IMR-90 (cell line): ENCODE measurements at regions not wholly inside any gene's neighbourhood (a gene's known extent, or its start where the extent isn't known, plus 50 kb on each side); places are given as distances from the start of the nearest gene placed in this dataset.

ENCODE experiments used
- ATAC-seq: fragments of 200-7000 bp; cut with Tn5 transposase; 2 replicates; pipeline ENCODE4 v1.9.1; 2020; ENCODE audit warnings: low read depth, mild to moderate bottlenecking, moderate library complexity
- BruUV-seq: library from RNA; stranded (reverse); fragments of 400-500 nt; replicated peaks from 2 replicates; lab custom pipeline; 2021; lab: Mats Ljungman, UMichigan
- CTCF ChIA-PET: fragments of 300-600 bp; formaldehyde crosslinking; extraction: SDS; loops from one replicate; lab custom pipeline; 2021; ENCODE audit warnings: antibody characterized with exemption; lab: Yijun Ruan, JAX
- POLR2A ChIA-PET: fragments of 300-600 bp; sonication (Branson Sonifier 250); formaldehyde crosslinking; loops from one replicate; lab custom pipeline; 2022; ENCODE audit warnings: antibody characterized with exemption; ENCODE audit not compliant: unreplicated experiment; lab: Charles Lee
- DNase-seq: peaks from one replicate; pipeline ENCODE4 v3.0.0; 2013
- H2AFZ ChIP-seq: replicated peaks from 2 replicates; pipeline ENCODE3; 2013; ENCODE audit warnings: low read length, mild to moderate bottlenecking; ENCODE audit not compliant: poor library complexity
- H2AK5ac ChIP-seq: 2 replicates; pipeline ENCODE4 v1.6.1; 2013; ENCODE audit warnings: low read depth, low read length, inconsistent platforms
- H2AK9ac ChIP-seq: replicated peaks from 2 replicates; pipeline ENCODE3; 2013; ENCODE audit warnings: mild to moderate bottlenecking, low read depth, low read length, moderate library complexity; ENCODE audit not compliant: poor library complexity
- H2BK120ac ChIP-seq: 2 replicates; pipeline ENCODE4 v1.6.1; 2013; ENCODE audit warnings: low read depth, low read length, inconsistent platforms
- H2BK15ac ChIP-seq: 3 replicates; pipeline ENCODE4 v1.6.1; 2013; ENCODE audit warnings: low read depth, low read length, inconsistent platforms
- H2BK20ac ChIP-seq: 2 replicates; pipeline ENCODE4 v1.6.1; 2013; ENCODE audit warnings: low read depth, mild to moderate bottlenecking, inconsistent platforms, low read length, moderate library complexity
- H2BK5ac ChIP-seq: 2 replicates; pipeline ENCODE4 v1.6.1; 2013; ENCODE audit warnings: mild to moderate bottlenecking, low read depth, low read length, inconsistent platforms; ENCODE audit not compliant: poor library complexity, severe bottlenecking
- H3K14ac ChIP-seq: replicated peaks from 2 replicates; pipeline ENCODE4 v1.6.1; 2013; ENCODE audit warnings: low read depth, low read length, inconsistent platforms
- H3K18ac ChIP-seq: 2 replicates; pipeline ENCODE4 v1.6.1; 2013; ENCODE audit warnings: low read depth, low read length, control low read depth
- H3K23ac ChIP-seq: 2 replicates; pipeline ENCODE4 v1.6.1; 2013; ENCODE audit warnings: low read depth, low read length, inconsistent platforms
- H3K27ac ChIP-seq: 2 replicates; pipeline ENCODE4 v1.5.1; 2013; ENCODE audit warnings: mild to moderate bottlenecking, control low read depth, low read length; ENCODE audit not compliant: insufficient read depth
- H3K27me3 ChIP-seq: 2 replicates; pipeline ENCODE4 v1.6.1; 2013; ENCODE audit warnings: low read length; ENCODE audit not compliant: control insufficient read depth, insufficient read depth
- H3K36me3 ChIP-seq: 2 replicates; pipeline ENCODE4 v1.6.1; 2013; ENCODE audit warnings: low read length, mixed read lengths; ENCODE audit not compliant: control insufficient read depth, insufficient read depth
- H3K4ac ChIP-seq: 2 replicates; pipeline ENCODE4 v1.6.1; 2013; ENCODE audit warnings: low read depth, low read length, inconsistent platforms
- H3K4me1 ChIP-seq: 2 replicates; pipeline ENCODE4 v1.6.1; 2013; ENCODE audit warnings: low read length, mixed read lengths; ENCODE audit not compliant: control insufficient read depth, insufficient read depth
- H3K4me2 ChIP-seq: 2 replicates; pipeline ENCODE4 v1.6.1; 2013; ENCODE audit warnings: low read depth, mild to moderate bottlenecking, control low read depth, low read length, moderate library complexity
- H3K4me3 ChIP-seq: 2 replicates; pipeline ENCODE4 v1.5.1; 2013; ENCODE audit warnings: low read depth, mild to moderate bottlenecking, control low read depth, low read length, moderate library complexity; ENCODE audit not compliant: insufficient read depth
- H3K56ac ChIP-seq: 2 replicates; pipeline ENCODE4 v1.6.1; 2013; ENCODE audit warnings: low read length, inconsistent platforms; ENCODE audit not compliant: insufficient read depth; ENCODE audit errors: extremely low read depth
- H3K79me1 ChIP-seq, 2 experiments: 2 replicates each; pipeline ENCODE4 v1.6.1; 2013; ENCODE audit warnings: low read length in 2 of 2, inconsistent platforms in 1 of 2, low read depth in 1 of 2
- H3K9ac ChIP-seq: 2 replicates; pipeline ENCODE4 v1.6.1; 2013; ENCODE audit warnings: low read depth, low read length, control low read depth
- H3K9me1 ChIP-seq: 2 replicates; pipeline ENCODE4 v1.6.1; 2013; ENCODE audit warnings: low read length, inconsistent platforms; ENCODE audit not compliant: insufficient read depth
- H3K9me3 ChIP-seq: 2 replicates; pipeline ENCODE4 v1.6.1; 2013; ENCODE audit warnings: low read length; ENCODE audit not compliant: control insufficient read depth, insufficient read depth
- H4K20me1 ChIP-seq: 2 replicates; pipeline ENCODE4 v1.6.1; 2013; ENCODE audit warnings: low read length, inconsistent platforms; ENCODE audit not compliant: insufficient read depth
- H4K5ac ChIP-seq: 2 replicates; pipeline ENCODE4 v1.6.1; 2013; ENCODE audit warnings: mild to moderate bottlenecking, low read depth, low read length, control low read depth
- H4K8ac ChIP-seq, 2 experiments: 2 replicates each; pipeline ENCODE4 v1.6.1; 2013; ENCODE audit warnings: low read depth in 2 of 2, low read length in 2 of 2, control low read depth in 1 of 2, inconsistent platforms in 1 of 2
- H4K91ac ChIP-seq: 2 replicates; pipeline ENCODE4 v1.6.1; 2013; ENCODE audit warnings: low read depth, low read length, inconsistent platforms; ENCODE audit not compliant: insufficient read depth
- CEBPB ChIP-seq: IDR thresholded peaks from 2 replicates; pipeline ENCODE4 v1.6.1; 2012; ENCODE audit warnings: low read depth, low read length, improper control_type of control experiment
- CHD1 ChIP-seq: IDR thresholded peaks from 2 replicates; pipeline ENCODE4 v1.6.1; 2012; ENCODE audit warnings: low read depth, low read length, improper control_type of control experiment
- MAFK ChIP-seq: IDR thresholded peaks from 2 replicates; pipeline ENCODE4 v1.6.1; 2012; ENCODE audit warnings: low read depth, low read length, improper control_type of control experiment
- POLR2A ChIP-seq: IDR thresholded peaks from 2 replicates; pipeline ENCODE4 v1.6.1; 2012; ENCODE audit warnings: mild to moderate bottlenecking, low read depth, low read length
- RAD21 ChIP-seq: IDR thresholded peaks from 2 replicates; pipeline ENCODE4 v1.6.1; 2012; ENCODE audit warnings: low read length, improper control_type of control experiment
- SMC3 ChIP-seq: fragments of 150-350 bp; IDR thresholded peaks from 2 replicates; pipeline ENCODE4 v1.6.1; 2016; ENCODE audit warnings: low read depth, mild to moderate bottlenecking, antibody characterized with exemption, low read length, moderate library complexity
- WGBS, 2 experiments: methylation state at CpG; one replicate each; pipeline versions ENCODE4 v1.1.5 to v1.1.7; 2013; ENCODE audit warnings: missing lambda C conversion rate in 2 of 2; ENCODE audit not compliant: insufficient read length in 1 of 2; ENCODE audit errors: extremely low coverage in 2 of 2; 5-methylcytosine and 5-hydroxymethylcytosine counted together
- dilution Hi-C: fragments of 300-500 bp; cut with HindIII; formaldehyde crosslinking; loops from one replicate; pipeline ENCODE4 v1.14.3; 2018; ENCODE audit warnings: low sequenced_read_pairs; ENCODE audit not compliant: unreplicated experiment
- in situ Hi-C: fragments of 300-500 bp; cut with MboI; formaldehyde crosslinking; loops from 3 replicates; pipeline ENCODE4 v1.14.3; 2019; ENCODE audit warnings: low sequenced_read_pairs, inconsistent platforms, mixed read lengths
- intact Hi-C: fragments of 100-400 bp; cut with micrococcal nuclease; formaldehyde crosslinking; loops from 2 replicates; pipeline ENCODE4 v1.10.0; 2022
- TF ChIP-seq, protein P1 (sequence below): fragments of 150-350 bp; IDR thresholded peaks from 2 replicates; pipeline ENCODE4 v1.6.1; 2017; ENCODE audit warnings: mild to moderate bottlenecking, antibody characterized with exemption, low read length, low read depth

DNA sequence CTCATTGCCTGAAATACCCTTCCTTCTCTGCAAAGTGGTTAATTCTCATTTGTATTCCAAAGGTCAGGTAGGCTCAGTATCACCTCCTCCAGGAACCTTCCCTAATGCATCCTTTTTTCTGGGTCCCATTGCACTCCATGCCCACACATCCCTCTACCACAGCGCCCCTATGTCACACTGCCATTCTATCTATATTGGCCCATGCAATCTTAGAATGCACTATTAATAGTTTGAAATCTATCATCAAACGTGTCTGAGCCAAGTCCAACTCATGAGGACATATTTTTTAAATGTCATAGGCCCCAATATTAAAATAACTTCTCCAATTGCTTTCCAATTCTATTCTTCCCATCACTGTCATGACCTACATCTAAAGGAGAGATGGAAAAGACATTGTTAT is 495.1 kb downstream of the SOX6 start:
- Histone ChIP-seq H2AFZ (no peak overlapping the region), H4K20me1 (no peaks in the 10 kb centered on the region), H3K14ac (no peak overlapping the region), H3K27me3 (peaks cover 7% of the 10 kb centered on the region), H2BK20ac (no peak overlapping the region), H2BK120ac (no peak overlapping the region), H4K5ac (no peak overlapping the region), H3K4me2 (no peak overlapping the region), H3K9me1 (no peaks in the 10 kb centered on the region; the same call in 1 of the 2 replicates), H2BK15ac (no peak overlapping the region), H3K9ac (no peak overlapping the region), H2AK5ac (no peak overlapping the region), H3K23ac (no peak overlapping the region), H3K27ac (no peak overlapping the region), H3K4ac (no peak overlapping the region), H2AK9ac (no peak overlapping the region), H4K8ac (no peak overlapping the region), H3K79me1 (no peaks in the 10 kb centered on the region), H4K91ac (no peak overlapping the region), H2BK5ac (no peak overlapping the region), H3K4me1 (no peaks in the 10 kb centered on the region), H3K18ac (no peak overlapping the region), H3K36me3 (no peaks in the 10 kb centered on the region), H3K56ac (no peak overlapping the region), H3K9me3 (no peaks in the 10 kb centered on the region), H3K4me3 (no peak overlapping the region)
- no TSS peak for BruUV-seq
- TF ChIP-seq CEBPB = no peak
- TF ChIP-seq, protein P1, sequence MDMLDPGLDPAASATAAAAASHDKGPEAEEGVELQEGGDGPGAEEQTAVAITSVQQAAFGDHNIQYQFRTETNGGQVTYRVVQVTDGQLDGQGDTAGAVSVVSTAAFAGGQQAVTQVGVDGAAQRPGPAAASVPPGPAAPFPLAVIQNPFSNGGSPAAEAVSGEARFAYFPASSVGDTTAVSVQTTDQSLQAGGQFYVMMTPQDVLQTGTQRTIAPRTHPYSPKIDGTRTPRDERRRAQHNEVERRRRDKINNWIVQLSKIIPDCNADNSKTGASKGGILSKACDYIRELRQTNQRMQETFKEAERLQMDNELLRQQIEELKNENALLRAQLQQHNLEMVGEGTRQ = no peak
- TF ChIP-seq POLR2A = no peak
- no peak for TF ChIP-seq CHD1
- no peak for TF ChIP-seq RAD21
- no peak for TF ChIP-seq MAFK
- TF ChIP-seq SMC3 = no peak
- DNase-seq (no peak), ATAC-seq (no peak)
- in situ Hi-C loops (no loop called here), intact Hi-C loops (no loop called here), dilution Hi-C loops (no loop called here)
- ChIA-PET POLR2A (no interaction called here), CTCF (no interaction called here)
- WGBS, 2 experiments = 100% methylated on average over 1 of the region's 2 CpGs; no CpG with 5 or more reads in 1 of the 2 experiments
